ENCODE measurements at regions not wholly inside any gene's neighbourhood (a gene's known extent, or its start where the extent isn't known, plus 50 kb on each side); places are given as distances from the start of the nearest gene placed in this dataset.

- H3K79me2 ChIP-seq (ENCODE audit: insufficient read depth, low read depth) = no peaks in the 10 kb centered on the region
- H3K9ac ChIP-seq = no peak overlapping the region
- no peak overlapping the region for H3K4me2 ChIP-seq
- H3K4me3 ChIP-seq (IDR thresholded peaks at IDR 0.05; ENCODE audit: insufficient read depth, low read depth, low read length) = no peak overlapping the region
- H4K20me1 ChIP-seq (ENCODE audit: insufficient read depth) = no peaks in the 10 kb centered on the region
- no peak overlapping the region for H2AFZ ChIP-seq (ENCODE audit: low read depth)
- no peaks in the 10 kb centered on the region for H3K27me3 ChIP-seq (ENCODE audit: insufficient read depth, low read depth)
- no peak overlapping the region for H3K27ac ChIP-seq
- TF ChIP-seq CTCF (conservative IDR thresholded peaks at IDR 0.05; ENCODE audit: low read depth, low read length) = no peak
- no peaks in the 10 kb centered on the region for H3K4me1 ChIP-seq (ENCODE audit: low read depth, poor library complexity, severe bottlenecking)
- no peaks in the 10 kb centered on the region for H3K36me3 ChIP-seq (ENCODE audit: insufficient read depth)
Observed at GRCh38 chr5:4716781-4717180, 423.3 kb upstream of the ADAMTS16 start.

DNA sequence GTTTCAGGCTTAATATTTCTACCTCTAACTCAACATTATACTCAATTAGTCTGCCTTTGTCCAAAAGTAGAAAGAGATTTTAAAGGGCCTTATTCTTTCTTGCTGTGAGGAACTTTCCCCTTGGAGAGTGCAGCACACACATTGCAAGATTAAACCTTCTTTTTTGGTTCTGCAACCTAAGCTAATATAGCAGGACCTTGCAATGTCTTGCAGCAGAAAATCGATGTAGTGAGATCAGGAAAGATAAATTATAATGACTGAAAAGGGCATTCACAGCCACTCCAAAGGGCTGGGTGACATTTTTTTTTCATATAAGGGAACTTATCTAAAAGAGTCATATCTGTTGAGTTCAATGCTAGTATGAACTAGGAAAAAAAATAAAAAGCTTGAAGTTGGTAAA, 422.7 kb upstream of the ADAMTS16 start:
- Histone ChIP-seq H3K4me3 (IDR thresholded peaks at IDR 0.05; ENCODE audit: insufficient read depth, low read depth, low read length) (no peak overlapping the region), H2AFZ (ENCODE audit: low read depth) (no peak overlapping the region), H4K20me1 (ENCODE audit: insufficient read depth) (no peaks in the 10 kb centered on the region), H3K36me3 (ENCODE audit: insufficient read depth) (no peaks in the 10 kb centered on the region), H3K79me2 (ENCODE audit: insufficient read depth, low read depth) (no peaks in the 10 kb centered on the region), H3K4me1 (ENCODE audit: low read depth, poor library complexity, severe bottlenecking) (no peaks in the 10 kb centered on the region), H3K4me2 (no peak overlapping the region), H3K27ac (no peak overlapping the region), H3K27me3 (ENCODE audit: insufficient read depth, low read depth) (no peaks in the 10 kb centered on the region), H3K9ac (no peak overlapping the region)
- TF ChIP-seq CTCF (conservative IDR thresholded peaks at IDR 0.05; ENCODE audit: low read depth, low read length) = no peak

DNA sequence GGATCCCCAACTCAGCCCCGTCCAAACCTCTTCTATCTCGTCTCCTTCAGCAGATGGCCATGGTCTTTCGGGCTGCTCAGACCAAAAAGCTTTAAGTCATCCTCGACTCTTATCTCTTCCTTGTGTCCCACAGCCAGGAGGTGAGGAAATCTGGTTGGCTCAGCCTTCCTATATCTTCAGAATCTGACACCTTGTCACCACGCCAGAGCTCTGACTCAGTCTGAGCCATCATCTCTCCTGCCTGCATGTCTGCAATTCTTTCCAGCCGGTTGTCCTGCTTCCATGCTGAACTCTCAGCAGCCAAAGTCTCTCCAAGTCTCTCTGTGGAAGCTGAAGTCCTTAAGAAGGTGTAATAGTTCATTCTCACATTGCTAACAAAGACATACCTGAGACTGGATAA, 419.3 kb upstream of the ADAMTS16 start:
- Histone ChIP-seq H3K4me2 (no peak overlapping the region), H3K4me1 (ENCODE audit: low read depth, poor library complexity, severe bottlenecking) (no peaks in the 10 kb centered on the region), H2AFZ (ENCODE audit: low read depth) (no peak overlapping the region), H3K36me3 (ENCODE audit: insufficient read depth) (no peaks in the 10 kb centered on the region), H4K20me1 (ENCODE audit: insufficient read depth) (no peaks in the 10 kb centered on the region), H3K27ac (no peak overlapping the region), H3K9ac (no peak overlapping the region), H3K27me3 (ENCODE audit: insufficient read depth, low read depth) (no peaks in the 10 kb centered on the region), H3K4me3 (IDR thresholded peaks at IDR 0.05; ENCODE audit: insufficient read depth, low read depth, low read length) (no peak overlapping the region), H3K79me2 (ENCODE audit: insufficient read depth, low read depth) (no peaks in the 10 kb centered on the region)
- TF ChIP-seq CTCF (conservative IDR thresholded peaks at IDR 0.05; ENCODE audit: low read depth, low read length) = no peak

- Histone ChIP-seq H3K4me3 (IDR thresholded peaks at IDR 0.05; ENCODE audit: insufficient read depth, low read depth, low read length) (no peak overlapping the region), H3K79me2 (ENCODE audit: insufficient read depth, low read depth) (no peaks in the 10 kb centered on the region), H3K4me2 (no peak overlapping the region), H3K27ac (no peak overlapping the region), H3K36me3 (ENCODE audit: insufficient read depth) (no peaks in the 10 kb centered on the region), H3K27me3 (ENCODE audit: insufficient read depth, low read depth) (no peaks in the 10 kb centered on the region), H2AFZ (ENCODE audit: low read depth) (no peak overlapping the region), H3K4me1 (ENCODE audit: low read depth, poor library complexity, severe bottlenecking) (no peaks in the 10 kb centered on the region), H4K20me1 (ENCODE audit: insufficient read depth) (no peaks in the 10 kb centered on the region), H3K9ac (no peak overlapping the region)
- TF ChIP-seq CTCF (conservative IDR thresholded peaks at IDR 0.05; ENCODE audit: low read depth, low read length) = no peak
Observed at GRCh38 chr5:4722886-4723285, 417.2 kb upstream of the ADAMTS16 start.

DNA sequence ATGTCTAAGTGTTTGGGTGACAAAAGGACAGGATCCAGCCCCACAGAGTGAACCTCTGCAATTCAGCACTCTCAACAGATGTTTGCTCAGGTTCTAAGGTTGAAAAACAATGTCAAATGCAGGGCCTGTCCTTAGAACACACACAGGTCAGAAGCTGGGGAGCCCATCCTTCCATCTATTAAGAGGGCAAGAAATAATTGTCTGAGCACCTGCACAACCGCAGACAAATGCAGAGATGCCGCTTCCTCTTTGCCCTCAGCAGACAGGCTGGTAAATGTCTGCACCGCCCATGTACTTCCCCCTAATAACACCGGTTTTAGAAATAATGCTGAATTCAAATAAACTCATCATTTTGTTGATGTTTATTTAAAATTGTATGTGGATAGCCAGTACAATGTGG, 414.5 kb upstream of the ADAMTS16 start:
- no peaks in the 10 kb centered on the region for H3K79me2 ChIP-seq (ENCODE audit: insufficient read depth, low read depth)
- no peaks in the 10 kb centered on the region for H4K20me1 ChIP-seq (ENCODE audit: insufficient read depth)
- H3K9ac ChIP-seq = no peak overlapping the region
- H3K4me1 ChIP-seq (ENCODE audit: low read depth, poor library complexity, severe bottlenecking) = no peaks in the 10 kb centered on the region
- H3K4me2 ChIP-seq = no peak overlapping the region
- H3K36me3 ChIP-seq (ENCODE audit: insufficient read depth) = no peaks in the 10 kb centered on the region
- no peak overlapping the region for H3K27ac ChIP-seq
- H3K27me3 ChIP-seq (ENCODE audit: insufficient read depth, low read depth) = no peaks in the 10 kb centered on the region
- TF ChIP-seq CTCF (conservative IDR thresholded peaks at IDR 0.05; ENCODE audit: low read depth, low read length) = no peak
- no peak overlapping the region for H3K4me3 ChIP-seq (IDR thresholded peaks at IDR 0.05; ENCODE audit: insufficient read depth, low read depth, low read length)
- no peak overlapping the region for H2AFZ ChIP-seq (ENCODE audit: low read depth)
